ENCODE measurements at regions not wholly inside any gene's neighbourhood (a gene's known extent, or its start where the extent isn't known, plus 50 kb on each side); places are given as distances from the start of the nearest gene placed in this dataset.

GRCh38 chr6:137590684-137591083 lies 96.5 kb upstream of the OLIG3 start:
- H3K9me3 Mint-ChIP-seq, result peaks cover 10% of the 10 kb centered on the region

GRCh38 chr6:137601471-137601870 lies 107.3 kb upstream of the OLIG3 start:
- no peaks in the 10 kb centered on the region for H3K36me3 Mint-ChIP-seq
- H3K9me3 Mint-ChIP-seq, result no peaks in the 10 kb centered on the region
- H3K27ac Mint-ChIP-seq, result no peak overlapping the region
- TF ChIP-seq CTCF (conservative IDR thresholded peaks at IDR 0.05), result no peak
- H3K4me3 Mint-ChIP-seq, result no peak overlapping the region
- peaks cover 24% of the 10 kb centered on the region for H3K27me3 Mint-ChIP-seq
- peaks cover 5% of the 10 kb centered on the region for H3K4me1 Mint-ChIP-seq (ENCODE audit: unreplicated experiment)
- no peak for DNase-seq (ENCODE audit: extremely low spot score, unreplicated experiment)

More at GRCh38 chr6:137590684-137591083, 96.5 kb upstream of the OLIG3 start:
- no peak for DNase-seq (ENCODE audit: extremely low spot score, unreplicated experiment)
- no peaks in the 10 kb centered on the region for H3K27me3 Mint-ChIP-seq
- no peak overlapping the region for H3K4me3 Mint-ChIP-seq
- TF ChIP-seq CTCF (conservative IDR thresholded peaks at IDR 0.05), result no peak
- no peak overlapping the region for H3K27ac Mint-ChIP-seq
- no peaks in the 10 kb centered on the region for H3K36me3 Mint-ChIP-seq
- H3K4me1 Mint-ChIP-seq (ENCODE audit: unreplicated experiment), result no peaks in the 10 kb centered on the region

GRCh38 chr6:137602313-137603197 lies 108.4 kb upstream of the OLIG3 start:
- H3K9me3 Mint-ChIP-seq, result no peaks in the 10 kb centered on the region
- no peak for TF ChIP-seq CTCF (conservative IDR thresholded peaks at IDR 0.05)
- H3K27ac Mint-ChIP-seq, result no peak overlapping the region
- peaks cover 5% of the 10 kb centered on the region for H3K4me1 Mint-ChIP-seq (ENCODE audit: unreplicated experiment)
- no peaks in the 10 kb centered on the region for H3K36me3 Mint-ChIP-seq
- H3K27me3 Mint-ChIP-seq, result peaks cover 24% of the 10 kb centered on the region
- no peak for DNase-seq (ENCODE audit: extremely low spot score, unreplicated experiment)
- no peak overlapping the region for H3K4me3 Mint-ChIP-seq

- Mint-ChIP-seq H3K4me1 (ENCODE audit: unreplicated experiment) (no peaks in the 10 kb centered on the region), H3K9me3 (no peaks in the 10 kb centered on the region)
Observed at GRCh38 chr6:137610702-137611101, 116.5 kb upstream of the OLIG3 start.

GRCh38 chr6:137623293-137623692 lies 129.1 kb upstream of the OLIG3 start:
- Mint-ChIP-seq H3K27me3 (peaks cover 5% of the 10 kb centered on the region), H3K4me3 (no peak overlapping the region), H3K4me1 (ENCODE audit: unreplicated experiment) (no peaks in the 10 kb centered on the region), H3K27ac (no peak overlapping the region), H3K36me3 (no peaks in the 10 kb centered on the region), H3K9me3 (peaks cover 3% of the 10 kb centered on the region)
- DNase-seq (ENCODE audit: extremely low spot score, unreplicated experiment), result no peak
- TF ChIP-seq CTCF (conservative IDR thresholded peaks at IDR 0.05), result no peak

More at GRCh38 chr6:137610702-137611101, 116.5 kb upstream of the OLIG3 start:
- no peaks in the 10 kb centered on the region for H3K36me3 Mint-ChIP-seq
- no peak for DNase-seq (ENCODE audit: extremely low spot score, unreplicated experiment)
- no peak for TF ChIP-seq CTCF (conservative IDR thresholded peaks at IDR 0.05)
- no peak overlapping the region for H3K27ac Mint-ChIP-seq
- H3K4me3 Mint-ChIP-seq, result no peak overlapping the region
- H3K27me3 Mint-ChIP-seq, result peaks cover 11% of the 10 kb centered on the region

All from type B pancreatic cell (in vitro differentiated cells).